Vagina (tissue), 2 donors: ENCODE measurements at regions not wholly inside any gene's neighbourhood (a gene's known extent, or its start where the extent isn't known, plus 50 kb on each side); places are given as distances from the start of the nearest gene placed in this dataset.

Experiments used
- DNase-seq, 2 donors: peaks; one replicate each; pipeline ENCODE4 v3.0.0-alpha.2; 2017; ENCODE audit errors: extremely low spot score in 2 of 2
- H3K27ac ChIP-seq: fragments of 200-600 bp; sonication (generic); one replicate; pipeline ENCODE4 v1.5.1; 2019
- H3K27me3 ChIP-seq: fragments of 200-600 bp; sonication (generic); one replicate; pipeline ENCODE4 v1.5.1; 2019
- H3K36me3 ChIP-seq, 2 donors: fragments of 200-600 bp; sonication (generic); one replicate each; pipeline ENCODE4 v1.5.1; 2017 to 2019
- H3K4me1 ChIP-seq: fragments of 200-600 bp; sonication (generic); one replicate; pipeline ENCODE4 v1.5.1; 2019
- H3K4me3 ChIP-seq, 2 donors: fragments of 200-600 bp; sonication (generic); 1 replicate in 1 of 2; 2 replicates in 1 of 2; pipeline ENCODE4 v1.5.1; 2016 to 2019
- H3K9me3 ChIP-seq: fragments of 200-600 bp; sonication (generic); one replicate; pipeline ENCODE4 v1.5.1; 2019
- POLR2A ChIP-seq, 2 donors: fragments of 450-650 bp; IDR thresholded peaks; one replicate each; pipeline ENCODE4 v1.6.1; 2017; ENCODE audit warnings: antibody characterized with exemption in 2 of 2, mild to moderate bottlenecking in 2 of 2, moderate library complexity in 2 of 2
- POLR2AphosphoS5 ChIP-seq, 2 donors: sonication (generic); formaldehyde crosslinking; IDR thresholded peaks; one replicate each; pipeline ENCODE4 v1.9.0; 2017; ENCODE audit warnings: antibody characterized with exemption in 2 of 2, mild to moderate bottlenecking in 2 of 2, low read depth in 1 of 2; ENCODE audit not compliant: insufficient read depth in 1 of 2
- intact Hi-C: fragments of 100-400 bp; cut with DNase I; formaldehyde crosslinking; loops from one replicate; pipeline ENCODE4 v1.15.1; 2023
- TF ChIP-seq, protein P1 (sequence below), 3 experiments: fragments of 450-650 bp in 2 of 3; fragments of 200-600 bp in 1 of 3; sonication (generic) in 1 of 3; IDR thresholded peaks; one replicate each; pipeline ENCODE4 v1.5.1; 2017 to 2019; ENCODE audit warnings: antibody characterized with exemption in 3 of 3, mild to moderate bottlenecking in 2 of 3, moderate library complexity in 2 of 3

DNA sequence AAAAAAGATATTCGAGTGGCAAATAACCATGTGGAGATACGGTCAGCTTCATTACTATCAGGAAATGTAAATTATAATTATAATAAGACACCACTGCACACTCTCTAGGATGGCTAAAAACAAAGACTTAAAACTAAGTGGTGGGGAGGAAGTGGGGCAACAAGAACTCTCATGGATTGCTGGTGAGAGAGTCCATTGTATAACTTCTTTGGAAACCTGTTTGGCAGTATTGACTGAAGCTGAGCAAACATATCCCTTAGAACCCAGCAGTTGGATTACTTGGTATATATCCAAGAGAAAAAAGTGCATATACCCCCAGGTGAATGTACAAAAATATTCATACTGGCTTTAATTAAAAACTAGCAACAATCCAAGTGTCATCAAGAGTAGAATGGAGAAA lies 133.7 kb upstream of the CTBP2 start:
- Histone ChIP-seq H3K9me3 (no peaks in the 10 kb centered on the region), H3K27me3 (no peaks in the 10 kb centered on the region), H3K4me3 (no peak overlapping the region), H3K27ac (no peak overlapping the region), H3K4me1 (no peaks in the 10 kb centered on the region), H3K36me3 (no peaks in the 10 kb centered on the region)
- intact Hi-C loops = no loop called here
- no peak for DNase-seq
- TF ChIP-seq POLR2AphosphoS5 (IDR thresholded peaks at IDR 0.05; ENCODE audit: insufficient read depth in 1 of 2, low read depth in 1 of 2) (no peak), POLR2A (IDR thresholded peaks at IDR 0.05) (no peak)
- TF ChIP-seq, protein P1, sequence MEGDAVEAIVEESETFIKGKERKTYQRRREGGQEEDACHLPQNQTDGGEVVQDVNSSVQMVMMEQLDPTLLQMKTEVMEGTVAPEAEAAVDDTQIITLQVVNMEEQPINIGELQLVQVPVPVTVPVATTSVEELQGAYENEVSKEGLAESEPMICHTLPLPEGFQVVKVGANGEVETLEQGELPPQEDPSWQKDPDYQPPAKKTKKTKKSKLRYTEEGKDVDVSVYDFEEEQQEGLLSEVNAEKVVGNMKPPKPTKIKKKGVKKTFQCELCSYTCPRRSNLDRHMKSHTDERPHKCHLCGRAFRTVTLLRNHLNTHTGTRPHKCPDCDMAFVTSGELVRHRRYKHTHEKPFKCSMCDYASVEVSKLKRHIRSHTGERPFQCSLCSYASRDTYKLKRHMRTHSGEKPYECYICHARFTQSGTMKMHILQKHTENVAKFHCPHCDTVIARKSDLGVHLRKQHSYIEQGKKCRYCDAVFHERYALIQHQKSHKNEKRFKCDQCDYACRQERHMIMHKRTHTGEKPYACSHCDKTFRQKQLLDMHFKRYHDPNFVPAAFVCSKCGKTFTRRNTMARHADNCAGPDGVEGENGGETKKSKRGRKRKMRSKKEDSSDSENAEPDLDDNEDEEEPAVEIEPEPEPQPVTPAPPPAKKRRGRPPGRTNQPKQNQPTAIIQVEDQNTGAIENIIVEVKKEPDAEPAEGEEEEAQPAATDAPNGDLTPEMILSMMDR (IDR thresholded peaks at IDR 0.05) = no peak

DNA sequence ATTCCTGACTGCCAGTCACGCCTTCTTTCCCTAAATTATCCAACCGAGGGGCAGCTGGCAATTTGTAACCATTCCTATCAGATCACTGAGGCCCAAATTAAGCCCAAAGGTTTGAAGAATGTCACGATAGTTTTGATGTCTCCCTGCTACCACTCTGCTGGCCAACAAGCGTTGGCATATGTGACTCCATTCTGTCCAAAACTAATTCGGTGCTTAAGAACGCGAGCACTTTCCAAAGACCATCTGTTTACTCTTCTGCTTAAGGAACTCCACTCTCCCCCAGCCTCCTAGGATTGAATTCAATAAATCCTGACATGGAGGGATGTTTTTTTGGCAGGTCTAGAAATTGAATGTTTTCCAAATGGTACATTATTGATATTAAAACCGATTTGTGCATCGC lies 131.5 kb upstream of the CTBP2 start:
- no peak for DNase-seq
- intact Hi-C loops = no loop called here
- H3K27ac ChIP-seq = no peak overlapping the region
- TF ChIP-seq, protein P1 (IDR thresholded peaks at IDR 0.05) = no peak
- TF ChIP-seq POLR2A (IDR thresholded peaks at IDR 0.05) (no peak), POLR2AphosphoS5 (IDR thresholded peaks at IDR 0.05; ENCODE audit: insufficient read depth in 1 of 2, low read depth in 1 of 2) (no peak)
- H3K36me3 ChIP-seq = no peaks in the 10 kb centered on the region
- no peaks in the 10 kb centered on the region for H3K4me1 ChIP-seq
- H3K9me3 ChIP-seq = no peaks in the 10 kb centered on the region
- H3K4me3 ChIP-seq = no peak overlapping the region
- H3K27me3 ChIP-seq = no peaks in the 10 kb centered on the region

DNA sequence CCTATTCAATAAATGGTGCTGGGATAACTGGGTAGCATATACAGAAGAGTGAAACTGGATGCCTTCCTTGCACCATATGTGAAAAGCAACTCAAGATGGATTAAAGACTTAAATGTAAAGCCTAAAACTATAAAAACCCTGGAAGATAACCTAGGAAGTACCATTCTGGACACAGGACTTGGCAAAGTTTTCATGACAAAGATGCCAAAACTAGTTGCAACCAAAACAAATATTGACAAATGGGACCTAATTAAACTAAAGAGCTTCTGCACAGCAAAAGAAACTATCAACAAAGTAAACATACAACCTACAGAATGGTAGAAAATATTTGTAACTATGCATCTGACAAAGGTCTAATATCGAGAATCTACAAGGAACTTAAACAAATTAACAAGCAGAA lies 129.1 kb upstream of the CTBP2 start:
- Histone ChIP-seq H3K36me3 (no peaks in the 10 kb centered on the region), H3K4me3 (no peak overlapping the region), H3K27me3 (no peaks in the 10 kb centered on the region), H3K4me1 (no peaks in the 10 kb centered on the region), H3K27ac (no peak overlapping the region), H3K9me3 (no peaks in the 10 kb centered on the region)
- no peak for DNase-seq
- intact Hi-C loops = no loop called here
- TF ChIP-seq POLR2A (IDR thresholded peaks at IDR 0.05) (no peak), POLR2AphosphoS5 (IDR thresholded peaks at IDR 0.05; ENCODE audit: insufficient read depth in 1 of 2, low read depth in 1 of 2) (no peak)
- TF ChIP-seq, protein P1 (IDR thresholded peaks at IDR 0.05) = no peak

DNA sequence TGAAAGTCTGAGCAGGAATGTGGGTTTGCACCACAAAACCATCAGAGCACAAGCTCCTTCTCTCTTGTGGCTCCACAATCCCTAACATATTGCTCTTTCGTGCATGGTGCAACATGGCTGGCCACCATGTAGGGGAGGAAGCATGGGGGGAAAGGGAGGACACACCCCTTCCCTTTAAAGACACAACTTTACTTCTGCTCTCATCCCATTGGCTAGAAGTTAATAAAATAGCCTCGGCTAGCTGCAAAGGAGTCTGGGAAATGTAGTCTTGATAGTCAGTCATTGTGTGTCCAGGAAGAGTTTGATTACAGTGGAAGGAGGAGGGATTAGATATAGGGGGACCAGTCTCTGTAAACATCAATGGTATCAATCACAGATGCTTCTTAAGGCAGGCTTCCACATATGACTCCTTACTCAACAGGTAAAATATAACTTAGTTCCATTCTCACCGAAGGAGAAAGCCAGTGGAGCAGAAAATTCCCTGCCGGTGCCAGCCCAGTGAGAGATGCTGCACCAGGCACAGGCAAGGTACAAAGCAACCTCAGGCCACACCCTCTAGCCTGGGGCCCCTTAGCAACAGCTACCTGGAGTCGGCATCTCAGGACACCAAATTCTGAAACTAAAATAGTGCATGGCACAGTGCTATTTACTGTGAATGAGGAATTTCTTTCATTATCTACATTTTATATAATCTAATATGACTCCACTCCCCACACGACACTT lies 124.7 kb upstream of the CTBP2 start:
- H3K27ac ChIP-seq = no peak overlapping the region
- TF ChIP-seq POLR2A (IDR thresholded peaks at IDR 0.05) (no peak), POLR2AphosphoS5 (IDR thresholded peaks at IDR 0.05; ENCODE audit: insufficient read depth in 1 of 2, low read depth in 1 of 2) (no peak)
- TF ChIP-seq, protein P1 (IDR thresholded peaks at IDR 0.05) = no peak
- H3K9me3 ChIP-seq = no peaks in the 10 kb centered on the region
- intact Hi-C loops = no loop called here
- no peaks in the 10 kb centered on the region for H3K4me1 ChIP-seq
- no peaks in the 10 kb centered on the region for H3K36me3 ChIP-seq
- H3K4me3 ChIP-seq = no peak overlapping the region
- no peak for DNase-seq
- no peaks in the 10 kb centered on the region for H3K27me3 ChIP-seq

DNA sequence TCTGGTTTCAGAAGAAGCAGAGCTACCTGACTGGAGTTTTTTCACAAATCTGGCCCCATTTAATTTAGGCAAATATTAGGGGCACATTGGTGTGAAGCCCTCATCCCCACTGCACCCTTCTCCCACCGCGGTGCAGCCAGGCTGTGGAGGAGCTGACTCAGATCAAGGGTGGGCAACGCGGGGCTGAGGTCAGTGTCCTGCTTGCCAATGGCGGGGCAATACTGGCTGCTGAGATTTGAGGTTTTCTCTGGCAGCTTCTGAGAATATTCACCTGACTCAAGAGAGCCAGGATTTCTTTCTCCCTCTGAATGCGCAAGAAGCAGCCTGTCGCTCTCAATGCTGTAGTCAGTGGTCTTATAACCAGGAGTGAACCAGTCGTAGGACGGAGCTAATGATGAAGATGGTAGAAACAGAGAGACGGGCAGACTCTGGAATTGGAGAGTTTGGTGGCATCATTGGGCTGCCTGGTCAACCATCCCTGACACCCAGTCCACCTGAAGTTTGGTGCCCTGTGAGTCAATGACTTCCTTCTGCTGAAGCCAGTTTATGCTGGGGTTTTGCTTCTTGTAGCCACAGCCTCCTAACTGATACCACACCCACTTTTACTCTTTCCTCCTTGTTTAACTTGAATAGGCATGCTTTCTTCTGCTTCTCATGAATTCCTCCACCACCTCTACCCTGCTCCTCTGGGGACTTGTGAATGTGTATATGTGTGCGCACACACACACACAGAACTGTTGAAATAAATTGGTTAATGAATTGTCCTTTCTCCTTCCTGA lies 123.7 kb upstream of the CTBP2 start:
- Histone ChIP-seq H3K4me3 (no peak overlapping the region), H3K9me3 (no peaks in the 10 kb centered on the region), H3K4me1 (no peaks in the 10 kb centered on the region), H3K27ac (no peak overlapping the region), H3K36me3 (no peaks in the 10 kb centered on the region), H3K27me3 (no peaks in the 10 kb centered on the region)
- no peak for TF ChIP-seq POLR2A (IDR thresholded peaks at IDR 0.05)
- TF ChIP-seq POLR2AphosphoS5 (IDR thresholded peaks at IDR 0.05; ENCODE audit: insufficient read depth in 1 of 2, low read depth in 1 of 2) = no peak
- TF ChIP-seq, protein P1 (IDR thresholded peaks at IDR 0.05) = no peak
- no peak for DNase-seq
- intact Hi-C loops = no loop called here
